ENCODE measurements at regions not wholly inside any gene's neighbourhood (a gene's known extent, or its start where the extent isn't known, plus 50 kb on each side); places are given as distances from the start of the nearest gene placed in this dataset.

- TF ChIP-seq CTCF (IDR thresholded peaks at IDR 0.05; ENCODE audit: insufficient read depth, low read depth, low read length): no peak
- H3K4me3 ChIP-seq (ENCODE audit: low read depth, low read length): no peak overlapping the region
- no peak for DNase-seq (ENCODE audit: low read depth)
These were observed 471.5 kb downstream of the TXNL1 start for GRCh38 chr18:56166914-56167313.

- DNase-seq (ENCODE audit: low read depth): no peak
- TF ChIP-seq CTCF (IDR thresholded peaks at IDR 0.05; ENCODE audit: insufficient read depth, low read depth, low read length): no peak
- no peak overlapping the region for H3K4me3 ChIP-seq (ENCODE audit: low read depth, low read length)
These were observed 472.6 kb downstream of the TXNL1 start for GRCh38 chr18:56165601-56166355.

GRCh38 chr18:56162311-56163265, 475.8 kb downstream of the TXNL1 start:
- no peak for TF ChIP-seq CTCF (IDR thresholded peaks at IDR 0.05; ENCODE audit: insufficient read depth, low read depth, low read length)
- H3K4me3 ChIP-seq (ENCODE audit: low read depth, low read length): no peak overlapping the region
- DNase-seq (ENCODE audit: low read depth): peak; percentile 69

- TF ChIP-seq CTCF (IDR thresholded peaks at IDR 0.05; ENCODE audit: insufficient read depth, low read depth, low read length): no peak
- DNase-seq (ENCODE audit: low read depth): no peak
- no peak overlapping the region for H3K4me3 ChIP-seq (ENCODE audit: low read depth, low read length)
These were observed 476.7 kb downstream of the TXNL1 start for GRCh38 chr18:56161566-56162260.

- TF ChIP-seq CTCF (IDR thresholded peaks at IDR 0.05; ENCODE audit: insufficient read depth, low read depth, low read length): no peak
- no peak for DNase-seq (ENCODE audit: low read depth)
- H3K4me3 ChIP-seq (ENCODE audit: low read depth, low read length): no peak overlapping the region
These were observed 479.7 kb downstream of the TXNL1 start for GRCh38 chr18:56158676-56159075.

GRCh38 chr18:56157541-56157940, 480.9 kb downstream of the TXNL1 start:
- no peak overlapping the region for H3K4me3 ChIP-seq (ENCODE audit: low read depth, low read length)
- TF ChIP-seq CTCF (IDR thresholded peaks at IDR 0.05; ENCODE audit: insufficient read depth, low read depth, low read length): no peak
- DNase-seq (ENCODE audit: low read depth): no peak
